NB4 (cell line): ENCODE measurements at regions not wholly inside any gene's neighbourhood (a gene's known extent, or its start where the extent isn't known, plus 50 kb on each side); places are given as distances from the start of the nearest gene placed in this dataset.
"Not testable (repeated sequence)": the region's sequence is repeated elsewhere in the genome, so short reads cannot be mapped to it uniquely, and the experiment has no call there.

ENCODE experiments used
- CTCF ChIP-seq: IDR thresholded peaks from one replicate; pipeline ENCODE4 v1.5.1; 2012; ENCODE audit warnings: low read depth, low read length
- MAX ChIP-seq: IDR thresholded peaks from 2 replicates; pipeline ENCODE4 v1.6.1; 2011; ENCODE audit warnings: low read depth, low read length
- MYC ChIP-seq: IDR thresholded peaks from 2 replicates; pipeline ENCODE4 v1.6.1; 2011; ENCODE audit warnings: low read depth, low read length
- POLR2A ChIP-seq: IDR thresholded peaks from 2 replicates; pipeline ENCODE4 v1.6.1; 2011; ENCODE audit warnings: mild to moderate bottlenecking; ENCODE audit not compliant: insufficient read length; ENCODE audit errors: extremely low read depth

GRCh38 chr3:176213314-176213713 is 984.0 kb downstream of the TBL1XR1 start:
- TF ChIP-seq CTCF, POLR2A, MAX, MYC: not testable (repeated sequence)
